ENCODE measurements at regions not wholly inside any gene's neighbourhood (a gene's known extent, or its start where the extent isn't known, plus 50 kb on each side); places are given as distances from the start of the nearest gene placed in this dataset.

- TF ChIP-seq CTCF (IDR thresholded peaks at IDR 0.05) (no peak), EZH2phosphoT487 (IDR thresholded peaks at IDR 0.05) (no peak), EZH2 (IDR thresholded peaks at IDR 0.05) (no peak)
Observed at GRCh38 chr1:30169269-30169668, 554.1 kb downstream of the MATN1 start.

Data from neural progenitor cell (in vitro differentiated cells).